GM12878 (cell line): ENCODE measurements at regions not wholly inside any gene's neighbourhood (a gene's known extent, or its start where the extent isn't known, plus 50 kb on each side); places are given as distances from the start of the nearest gene placed in this dataset.

ENCODE experiments used
- EP300 ChIP-seq, 2 experiments: fragments of 150-350 bp in 1 of 2; IDR thresholded peaks; 2 replicates each; pipeline ENCODE4 v1.6.1; 2011 to 2012; ENCODE audit warnings: low read depth in 2 of 2, low read length in 2 of 2, borderline replicate concordance in 1 of 2, improper control_type of control experiment in 1 of 2, inconsistent platforms in 1 of 2; ENCODE audit not compliant: control insufficient read depth in 1 of 2
- FOS ChIP-seq: IDR thresholded peaks from 3 replicates; pipeline ENCODE4 v1.6.1; 2011; ENCODE audit warnings: borderline replicate concordance; ENCODE audit not compliant: insufficient read length; ENCODE audit errors: extremely low read depth
- MXI1 ChIP-seq: fragments of 150-350 bp; IDR thresholded peaks from 2 replicates; pipeline ENCODE4 v1.6.1; 2011; ENCODE audit warnings: low read depth, mild to moderate bottlenecking, inconsistent platforms, low read length, improper control_type of control experiment
- POLR2A ChIP-seq: IDR thresholded peaks from 2 replicates; pipeline ENCODE4 v1.6.1; 2011; ENCODE audit warnings: low read depth, mild to moderate bottlenecking, low read length
- TARDBP ChIP-seq: IDR thresholded peaks from 2 replicates; pipeline ENCODE4 v1.6.1; 2016; ENCODE audit warnings: borderline replicate concordance
- YY1 ChIP-seq: IDR thresholded peaks from 2 replicates; pipeline ENCODE4 v1.6.1; 2011; ENCODE audit warnings: low read depth, mild to moderate bottlenecking, low read length
- TF ChIP-seq, protein P1 (sequence below): IDR thresholded peaks from 2 replicates; pipeline ENCODE4 v1.6.1; 2012; ENCODE audit warnings: low read depth, low read length, improper control_type of control experiment

DNA sequence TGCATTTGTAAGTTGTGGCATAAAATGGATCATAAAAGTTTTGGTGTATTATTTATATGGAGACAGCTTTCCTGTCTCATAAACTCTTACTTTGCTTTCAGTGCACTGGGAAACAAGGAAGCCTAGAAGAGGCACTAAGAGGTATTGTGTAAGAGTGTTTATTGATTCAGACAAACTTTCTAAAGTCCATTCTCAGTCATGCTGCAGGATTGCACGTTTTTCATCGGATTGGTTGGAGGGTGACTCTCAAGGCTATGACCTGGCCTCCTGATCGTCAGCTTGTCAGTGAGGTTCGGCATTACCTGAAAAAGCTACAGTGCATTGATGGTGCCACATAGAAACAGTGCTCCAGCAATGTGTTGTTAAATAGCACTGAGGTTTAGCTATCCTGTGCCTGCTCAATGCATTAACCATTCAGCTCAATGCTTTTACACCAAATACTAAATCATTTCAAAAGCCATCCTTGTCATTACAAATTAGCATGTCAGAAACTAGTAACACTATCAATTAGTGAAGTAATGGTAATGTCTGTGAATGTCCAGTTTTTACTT lies 545.5 kb downstream of the CBLN2 start:
- TF ChIP-seq FOS (no peak), YY1 (no peak), EP300 (IDR thresholded peaks at IDR 0.05; ENCODE audit: borderline replicate concordance in 1 of 2, control insufficient read depth in 1 of 2, low read depth in 2 of 2, low read length in 2 of 2) (no peak), MXI1 (no peak), TARDBP (no peak), POLR2A (no peak)
- TF ChIP-seq, protein P1, sequence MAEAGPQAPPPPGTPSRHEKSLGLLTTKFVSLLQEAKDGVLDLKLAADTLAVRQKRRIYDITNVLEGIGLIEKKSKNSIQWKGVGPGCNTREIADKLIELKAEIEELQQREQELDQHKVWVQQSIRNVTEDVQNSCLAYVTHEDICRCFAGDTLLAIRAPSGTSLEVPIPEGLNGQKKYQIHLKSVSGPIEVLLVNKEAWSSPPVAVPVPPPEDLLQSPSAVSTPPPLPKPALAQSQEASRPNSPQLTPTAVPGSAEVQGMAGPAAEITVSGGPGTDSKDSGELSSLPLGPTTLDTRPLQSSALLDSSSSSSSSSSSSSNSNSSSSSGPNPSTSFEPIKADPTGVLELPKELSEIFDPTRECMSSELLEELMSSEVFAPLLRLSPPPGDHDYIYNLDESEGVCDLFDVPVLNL, result no peak
